ENCODE measurements at regions not wholly inside any gene's neighbourhood (a gene's known extent, or its start where the extent isn't known, plus 50 kb on each side); places are given as distances from the start of the nearest gene placed in this dataset.
A peak's percentile ranks its signal among the peaks of the same experiment; 100 is the strongest.

DNA sequence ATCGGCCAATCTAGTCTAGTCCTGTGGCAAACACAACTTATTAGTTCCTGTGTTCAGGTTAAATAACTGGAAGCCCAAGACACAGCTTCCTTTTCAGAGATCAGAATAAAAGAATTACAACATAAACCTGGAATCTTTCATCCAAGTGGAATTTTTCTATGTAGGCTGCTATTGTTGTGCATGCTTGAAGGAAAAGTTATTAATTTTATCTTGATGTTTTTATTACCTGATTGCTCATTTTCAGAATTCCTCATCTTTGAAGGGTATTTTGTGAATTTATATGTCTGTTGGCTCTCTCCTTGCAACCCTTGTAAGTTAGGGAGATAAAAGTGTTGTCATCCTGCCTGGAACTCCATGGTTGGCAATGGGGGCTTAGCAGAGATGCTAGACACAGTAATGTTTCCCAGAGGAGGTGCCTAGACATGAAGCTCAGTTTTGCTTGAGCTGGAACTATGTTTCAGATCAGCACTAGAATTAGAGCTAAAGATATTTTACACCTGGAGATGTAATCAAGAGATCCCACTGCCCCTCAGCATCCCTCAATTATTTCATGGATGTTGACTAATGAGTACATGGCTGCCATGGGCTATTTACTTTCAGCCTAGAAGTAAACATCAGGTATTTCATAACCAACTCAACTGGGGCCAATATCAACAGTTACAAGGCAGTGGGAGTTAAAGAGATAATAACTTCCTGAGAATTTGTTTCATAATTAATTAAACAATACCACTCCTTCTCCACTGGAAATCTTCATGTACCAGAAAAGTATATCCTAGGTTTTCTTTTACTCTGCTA lies 367.0 kb upstream of the MARCKS start (continued):
- TF ChIP-seq SP1 (IDR thresholded peaks at IDR 0.05) (no peak), JUND (IDR thresholded peaks at IDR 0.05) (peak in 1 of 2 donors; percentile 17), NR2F2 (IDR thresholded peaks at IDR 0.05) (no peak)

DNA sequence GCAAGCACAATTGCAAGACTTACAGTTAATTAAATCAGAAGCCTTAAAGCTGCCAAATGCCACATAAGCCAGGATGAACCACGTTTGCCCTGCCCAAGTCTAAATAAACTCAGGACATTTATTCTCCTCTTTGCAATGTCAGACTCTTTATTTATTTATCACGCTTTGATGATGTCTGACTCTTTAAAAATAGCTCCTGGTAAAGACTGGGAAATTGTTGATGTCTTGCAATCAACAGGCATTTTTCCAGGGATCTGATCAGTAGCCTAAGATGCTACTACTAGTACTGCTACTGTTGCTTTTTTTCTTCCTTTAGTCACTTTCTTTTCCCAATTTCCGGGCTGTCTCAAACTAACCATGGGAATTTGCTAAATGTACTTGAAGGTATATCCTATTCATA lies 365.8 kb upstream of the MARCKS start:
- H3K27me3 ChIP-seq (ENCODE audit: control insufficient read depth in 4 of 4, insufficient read depth in 4 of 4, low read length in 3 of 4), result no peaks in the 10 kb centered on the region
- no peak for DNase-seq (ENCODE audit: low spot score)
- 53% methylated on average over 3 of the region's 3 CpGs for WGBS
- TF ChIP-seq, protein P1, sequence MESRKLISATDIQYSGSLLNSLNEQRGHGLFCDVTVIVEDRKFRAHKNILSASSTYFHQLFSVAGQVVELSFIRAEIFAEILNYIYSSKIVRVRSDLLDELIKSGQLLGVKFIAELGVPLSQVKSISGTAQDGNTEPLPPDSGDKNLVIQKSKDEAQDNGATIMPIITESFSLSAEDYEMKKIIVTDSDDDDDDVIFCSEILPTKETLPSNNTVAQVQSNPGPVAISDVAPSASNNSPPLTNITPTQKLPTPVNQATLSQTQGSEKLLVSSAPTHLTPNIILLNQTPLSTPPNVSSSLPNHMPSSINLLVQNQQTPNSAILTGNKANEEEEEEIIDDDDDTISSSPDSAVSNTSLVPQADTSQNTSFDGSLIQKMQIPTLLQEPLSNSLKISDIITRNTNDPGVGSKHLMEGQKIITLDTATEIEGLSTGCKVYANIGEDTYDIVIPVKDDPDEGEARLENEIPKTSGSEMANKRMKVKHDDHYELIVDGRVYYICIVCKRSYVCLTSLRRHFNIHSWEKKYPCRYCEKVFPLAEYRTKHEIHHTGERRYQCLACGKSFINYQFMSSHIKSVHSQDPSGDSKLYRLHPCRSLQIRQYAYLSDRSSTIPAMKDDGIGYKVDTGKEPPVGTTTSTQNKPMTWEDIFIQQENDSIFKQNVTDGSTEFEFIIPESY (IDR thresholded peaks at IDR 0.05), result no peak
- TF ChIP-seq EGR1 (IDR thresholded peaks at IDR 0.05; ENCODE audit: low read depth in 2 of 2), result no peak
- TF ChIP-seq, protein P2, sequence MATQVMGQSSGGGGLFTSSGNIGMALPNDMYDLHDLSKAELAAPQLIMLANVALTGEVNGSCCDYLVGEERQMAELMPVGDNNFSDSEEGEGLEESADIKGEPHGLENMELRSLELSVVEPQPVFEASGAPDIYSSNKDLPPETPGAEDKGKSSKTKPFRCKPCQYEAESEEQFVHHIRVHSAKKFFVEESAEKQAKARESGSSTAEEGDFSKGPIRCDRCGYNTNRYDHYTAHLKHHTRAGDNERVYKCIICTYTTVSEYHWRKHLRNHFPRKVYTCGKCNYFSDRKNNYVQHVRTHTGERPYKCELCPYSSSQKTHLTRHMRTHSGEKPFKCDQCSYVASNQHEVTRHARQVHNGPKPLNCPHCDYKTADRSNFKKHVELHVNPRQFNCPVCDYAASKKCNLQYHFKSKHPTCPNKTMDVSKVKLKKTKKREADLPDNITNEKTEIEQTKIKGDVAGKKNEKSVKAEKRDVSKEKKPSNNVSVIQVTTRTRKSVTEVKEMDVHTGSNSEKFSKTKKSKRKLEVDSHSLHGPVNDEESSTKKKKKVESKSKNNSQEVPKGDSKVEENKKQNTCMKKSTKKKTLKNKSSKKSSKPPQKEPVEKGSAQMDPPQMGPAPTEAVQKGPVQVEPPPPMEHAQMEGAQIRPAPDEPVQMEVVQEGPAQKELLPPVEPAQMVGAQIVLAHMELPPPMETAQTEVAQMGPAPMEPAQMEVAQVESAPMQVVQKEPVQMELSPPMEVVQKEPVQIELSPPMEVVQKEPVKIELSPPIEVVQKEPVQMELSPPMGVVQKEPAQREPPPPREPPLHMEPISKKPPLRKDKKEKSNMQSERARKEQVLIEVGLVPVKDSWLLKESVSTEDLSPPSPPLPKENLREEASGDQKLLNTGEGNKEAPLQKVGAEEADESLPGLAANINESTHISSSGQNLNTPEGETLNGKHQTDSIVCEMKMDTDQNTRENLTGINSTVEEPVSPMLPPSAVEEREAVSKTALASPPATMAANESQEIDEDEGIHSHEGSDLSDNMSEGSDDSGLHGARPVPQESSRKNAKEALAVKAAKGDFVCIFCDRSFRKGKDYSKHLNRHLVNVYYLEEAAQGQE (IDR thresholded peaks at IDR 0.05), result no peak
- H3K9me3 ChIP-seq (ENCODE audit: control insufficient read depth in 4 of 4, low read length in 3 of 4), result no peaks in the 10 kb centered on the region
- peaks cover 0 to 8% (median 3%) of the 10 kb centered on the region in 4 donors for H3K4me1 ChIP-seq (ENCODE audit: control insufficient read depth in 4 of 4, insufficient read depth in 4 of 4, low read length in 3 of 4)
- H3K36me3 ChIP-seq (ENCODE audit: control insufficient read depth in 4 of 4, insufficient read depth in 3 of 4, low read depth in 1 of 4, low read length in 3 of 4), result no peaks in the 10 kb centered on the region
- no peak overlapping the region for H3K4me3 ChIP-seq (ENCODE audit: low read depth in 1 of 3, low read length in 3 of 3)
- no peak overlapping the region for H3K9ac ChIP-seq (ENCODE audit: low read depth in 1 of 2, low read length in 2 of 2)
- no peak overlapping the region for H3K27ac ChIP-seq (ENCODE audit: low read depth in 1 of 2, low read length in 2 of 2)

DNA sequence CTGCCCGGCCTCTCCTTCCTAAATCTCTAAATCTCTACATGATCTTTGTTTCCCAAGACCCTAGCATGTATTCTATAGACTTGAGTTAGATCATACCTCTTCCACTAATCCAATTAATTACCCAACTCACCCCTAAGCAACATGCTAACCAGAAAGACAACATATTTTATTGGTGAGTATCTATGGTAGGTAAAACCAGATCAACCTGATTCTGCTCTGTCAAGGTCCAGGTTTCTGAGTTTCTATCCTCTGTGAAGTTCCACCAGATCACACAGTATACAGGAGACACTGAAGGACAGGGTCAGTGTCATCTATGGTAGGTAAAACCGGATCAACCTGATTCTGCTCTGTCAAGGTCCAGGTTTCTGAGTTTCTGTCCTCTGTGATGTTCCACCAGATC lies 363.2 kb upstream of the MARCKS start:
- H3K9me3 ChIP-seq (ENCODE audit: control insufficient read depth in 4 of 4, low read length in 3 of 4), result no peaks in the 10 kb centered on the region

DNA sequence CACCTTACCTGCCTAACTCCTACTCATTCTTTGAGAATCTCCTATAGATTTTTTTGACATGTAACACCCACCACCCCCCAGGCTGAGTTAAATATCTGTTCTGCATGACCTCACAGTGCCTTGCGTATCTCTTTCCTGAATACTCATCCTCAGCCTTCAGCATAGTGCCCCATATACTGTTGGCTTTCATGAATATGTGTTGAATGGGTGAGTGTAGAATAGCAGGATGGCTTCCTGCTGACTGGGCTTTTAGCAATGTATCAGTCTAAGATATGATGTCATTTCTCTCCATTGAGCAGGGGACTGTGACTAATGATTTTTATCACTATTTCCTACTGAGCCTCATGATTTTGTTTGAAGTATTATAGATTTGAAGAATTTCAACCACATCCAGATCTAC lies 361.6 kb upstream of the MARCKS start:
- no peaks in the 10 kb centered on the region for H3K9me3 ChIP-seq (ENCODE audit: control insufficient read depth in 4 of 4, low read length in 3 of 4)
- H3K27me3 ChIP-seq (ENCODE audit: control insufficient read depth in 4 of 4, insufficient read depth in 4 of 4, low read length in 3 of 4), result no peaks in the 10 kb centered on the region
- WGBS, result 95% methylated on average over 1 of the region's 1 CpG
- no peak overlapping the region for H3K9ac ChIP-seq (ENCODE audit: low read depth in 1 of 2, low read length in 2 of 2)
- H3K36me3 ChIP-seq (ENCODE audit: control insufficient read depth in 4 of 4, insufficient read depth in 3 of 4, low read depth in 1 of 4, low read length in 3 of 4), result no peaks in the 10 kb centered on the region
- TF ChIP-seq SP1 (IDR thresholded peaks at IDR 0.05) (no peak), TAF1 (conservative IDR thresholded peaks at IDR 0.05) (no peak), FOXA1 (IDR thresholded peaks at IDR 0.05) (no peak), RAD21 (IDR thresholded peaks at IDR 0.05) (no peak), HNF4A (conservative IDR thresholded peaks at IDR 0.05) (no peak), FOXA2 (IDR thresholded peaks at IDR 0.05) (no peak), JUND (IDR thresholded peaks at IDR 0.05) (no peak)
- TF ChIP-seq, protein P3, sequence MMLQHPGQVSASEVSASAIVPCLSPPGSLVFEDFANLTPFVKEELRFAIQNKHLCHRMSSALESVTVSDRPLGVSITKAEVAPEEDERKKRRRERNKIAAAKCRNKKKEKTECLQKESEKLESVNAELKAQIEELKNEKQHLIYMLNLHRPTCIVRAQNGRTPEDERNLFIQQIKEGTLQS (IDR thresholded peaks at IDR 0.05), result no peak
- TF ChIP-seq, protein P4, sequence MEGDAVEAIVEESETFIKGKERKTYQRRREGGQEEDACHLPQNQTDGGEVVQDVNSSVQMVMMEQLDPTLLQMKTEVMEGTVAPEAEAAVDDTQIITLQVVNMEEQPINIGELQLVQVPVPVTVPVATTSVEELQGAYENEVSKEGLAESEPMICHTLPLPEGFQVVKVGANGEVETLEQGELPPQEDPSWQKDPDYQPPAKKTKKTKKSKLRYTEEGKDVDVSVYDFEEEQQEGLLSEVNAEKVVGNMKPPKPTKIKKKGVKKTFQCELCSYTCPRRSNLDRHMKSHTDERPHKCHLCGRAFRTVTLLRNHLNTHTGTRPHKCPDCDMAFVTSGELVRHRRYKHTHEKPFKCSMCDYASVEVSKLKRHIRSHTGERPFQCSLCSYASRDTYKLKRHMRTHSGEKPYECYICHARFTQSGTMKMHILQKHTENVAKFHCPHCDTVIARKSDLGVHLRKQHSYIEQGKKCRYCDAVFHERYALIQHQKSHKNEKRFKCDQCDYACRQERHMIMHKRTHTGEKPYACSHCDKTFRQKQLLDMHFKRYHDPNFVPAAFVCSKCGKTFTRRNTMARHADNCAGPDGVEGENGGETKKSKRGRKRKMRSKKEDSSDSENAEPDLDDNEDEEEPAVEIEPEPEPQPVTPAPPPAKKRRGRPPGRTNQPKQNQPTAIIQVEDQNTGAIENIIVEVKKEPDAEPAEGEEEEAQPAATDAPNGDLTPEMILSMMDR (IDR thresholded peaks at IDR 0.05; ENCODE audit: low read depth, low read length, missing input control), result no peak
- H3K4me1 ChIP-seq (ENCODE audit: control insufficient read depth in 4 of 4, insufficient read depth in 4 of 4, low read length in 3 of 4), result peaks cover 0 to 4% (median 0%) of the 10 kb centered on the region in 4 donors
- no peak overlapping the region for H3K4me3 ChIP-seq (ENCODE audit: low read depth in 1 of 3, low read length in 3 of 3)
- peak overlapping the region in 1 of 2 donors; percentile 21 for H3K27ac ChIP-seq (ENCODE audit: low read depth in 1 of 2, low read length in 2 of 2)
- no peak for DNase-seq (ENCODE audit: low spot score)

More for the DNA sequence above, 363.2 kb upstream of the MARCKS start:
- DNase-seq (ENCODE audit: low spot score), result no peak
- Histone ChIP-seq H3K27me3 (ENCODE audit: control insufficient read depth in 4 of 4, insufficient read depth in 4 of 4, low read length in 3 of 4) (no peaks in the 10 kb centered on the region), H3K4me3 (ENCODE audit: low read depth in 1 of 3, low read length in 3 of 3) (no peak overlapping the region), H3K36me3 (ENCODE audit: control insufficient read depth in 4 of 4, insufficient read depth in 3 of 4, low read depth in 1 of 4, low read length in 3 of 4) (no peaks in the 10 kb centered on the region), H3K9ac (ENCODE audit: low read depth in 1 of 2, low read length in 2 of 2) (no peak overlapping the region), H3K4me1 (ENCODE audit: control insufficient read depth in 4 of 4, insufficient read depth in 4 of 4, low read length in 3 of 4) (peaks cover 0 to 8% (median 3%) of the 10 kb centered on the region in 4 donors), H3K27ac (ENCODE audit: low read depth in 1 of 2, low read length in 2 of 2) (no peak overlapping the region)
- TF ChIP-seq NR2F2 (IDR thresholded peaks at IDR 0.05) (no peak), TAF1 (conservative IDR thresholded peaks at IDR 0.05) (no peak), JUND (IDR thresholded peaks at IDR 0.05) (no peak), YY1 (IDR thresholded peaks at IDR 0.05) (no peak), GABPA (IDR thresholded peaks at IDR 0.05 in 1 of 2, conservative IDR thresholded peaks at IDR 0.05 in 1 of 2) (no peak)
- TF ChIP-seq, protein P5, sequence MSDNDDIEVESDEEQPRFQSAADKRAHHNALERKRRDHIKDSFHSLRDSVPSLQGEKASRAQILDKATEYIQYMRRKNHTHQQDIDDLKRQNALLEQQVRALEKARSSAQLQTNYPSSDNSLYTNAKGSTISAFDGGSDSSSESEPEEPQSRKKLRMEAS (IDR thresholded peaks at IDR 0.05), result no peak
- 91% methylated on average over 2 of the region's 2 CpGs for WGBS
